PC-3 (cell line): ENCODE measurements at regions not wholly inside any gene's neighbourhood (a gene's known extent, or its start where the extent isn't known, plus 50 kb on each side); places are given as distances from the start of the nearest gene placed in this dataset.

Experiments
- EZH2phosphoT487 ChIP-seq: fragments of 300-600 bp; sonication (generic); IDR thresholded peaks from 2 replicates; pipeline ENCODE4 v1.6.1; 2018; ENCODE audit warnings: mild to moderate bottlenecking, antibody characterized with exemption, low read length, borderline replicate concordance
- TF ChIP-seq, protein P1 (sequence below): fragments of 300-600 bp; sonication (generic); conservative IDR thresholded peaks from 2 replicates; pipeline ENCODE4 v1.5.1; 2017; ENCODE audit warnings: antibody characterized with exemption, low read depth, mild to moderate bottlenecking, low read length

DNA sequence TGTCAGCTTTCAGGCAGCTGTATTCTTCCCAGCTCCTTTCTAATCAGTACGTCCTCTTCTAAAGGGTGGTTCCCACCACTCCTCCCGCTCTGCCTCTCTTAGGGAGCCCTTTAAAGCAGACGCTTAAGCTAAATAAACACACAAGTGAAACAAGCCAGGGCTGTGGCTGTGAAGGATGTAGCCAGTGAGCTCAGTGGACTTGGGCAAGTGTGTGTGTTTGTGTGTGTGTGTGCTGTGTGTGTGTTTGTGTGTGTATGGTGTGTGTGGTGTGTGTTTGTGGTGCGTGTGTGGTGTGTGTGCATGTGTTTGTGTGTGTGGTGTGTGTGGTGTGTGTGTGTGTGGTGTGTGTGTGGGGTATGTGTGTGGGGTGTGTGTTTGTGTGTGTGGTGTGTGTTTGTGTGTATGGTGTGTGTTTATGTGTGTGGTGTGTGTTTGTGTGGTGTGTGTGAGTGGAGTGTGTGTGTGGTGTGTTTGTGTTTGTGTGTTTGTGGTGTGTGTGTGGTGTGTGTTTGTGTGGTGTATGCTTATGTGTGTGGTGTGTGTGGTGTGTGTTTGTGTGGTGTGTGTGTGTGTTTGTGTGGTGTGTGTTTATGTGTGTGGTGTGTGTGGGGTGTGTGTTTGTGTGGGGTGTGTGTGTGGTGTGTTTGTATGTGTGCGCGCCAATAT is 283.3 kb downstream of the PTTG2 start:
- TF ChIP-seq, protein P1, sequence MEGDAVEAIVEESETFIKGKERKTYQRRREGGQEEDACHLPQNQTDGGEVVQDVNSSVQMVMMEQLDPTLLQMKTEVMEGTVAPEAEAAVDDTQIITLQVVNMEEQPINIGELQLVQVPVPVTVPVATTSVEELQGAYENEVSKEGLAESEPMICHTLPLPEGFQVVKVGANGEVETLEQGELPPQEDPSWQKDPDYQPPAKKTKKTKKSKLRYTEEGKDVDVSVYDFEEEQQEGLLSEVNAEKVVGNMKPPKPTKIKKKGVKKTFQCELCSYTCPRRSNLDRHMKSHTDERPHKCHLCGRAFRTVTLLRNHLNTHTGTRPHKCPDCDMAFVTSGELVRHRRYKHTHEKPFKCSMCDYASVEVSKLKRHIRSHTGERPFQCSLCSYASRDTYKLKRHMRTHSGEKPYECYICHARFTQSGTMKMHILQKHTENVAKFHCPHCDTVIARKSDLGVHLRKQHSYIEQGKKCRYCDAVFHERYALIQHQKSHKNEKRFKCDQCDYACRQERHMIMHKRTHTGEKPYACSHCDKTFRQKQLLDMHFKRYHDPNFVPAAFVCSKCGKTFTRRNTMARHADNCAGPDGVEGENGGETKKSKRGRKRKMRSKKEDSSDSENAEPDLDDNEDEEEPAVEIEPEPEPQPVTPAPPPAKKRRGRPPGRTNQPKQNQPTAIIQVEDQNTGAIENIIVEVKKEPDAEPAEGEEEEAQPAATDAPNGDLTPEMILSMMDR: no peak
- TF ChIP-seq EZH2phosphoT487: no peak
